CD4-positive, alpha-beta T cell (primary cell): ENCODE measurements at regions not wholly inside any gene's neighbourhood (a gene's known extent, or its start where the extent isn't known, plus 50 kb on each side); places are given as distances from the start of the nearest gene placed in this dataset.

Experiments
- ATAC-seq: fragments of 200-7000 bp; cut with Tn5 transposase; one replicate; pipeline ENCODE4 v1.10.0; 2022; ENCODE audit warnings: mild to moderate bottlenecking; ENCODE audit not compliant: poor library complexity
- CTCF ChIA-PET: fragments of 350-600 bp; sonication (Branson Sonifier 250); formaldehyde crosslinking; loops from one replicate; lab custom pipeline; 2021; ENCODE audit warnings: antibody characterized with exemption, inconsistent platforms; lab: Charles Lee
- POLR2A ChIA-PET: fragments of 350-600 bp; sonication (Branson Sonifier 250); formaldehyde crosslinking; loops from one replicate; lab custom pipeline; 2021; ENCODE audit warnings: antibody characterized with exemption, inconsistent platforms; lab: Charles Lee
- DNase-seq, 14 experiments: peaks; one replicate each; pipeline ENCODE4 v3.0.0-alpha.2; 2013 to 2020; ENCODE audit warnings: mixed read lengths in 2 of 14
- H3K27ac ChIP-seq, 2 donors: one replicate each; pipeline versions ENCODE4 v1.5.1 to v1.7.0; 2013; ENCODE audit warnings: low read length in 2 of 2, low read depth in 1 of 2, mild to moderate bottlenecking in 1 of 2
- H3K27me3 ChIP-seq, 2 experiments: 1 replicate in 1 of 2; 2 replicates in 1 of 2; pipeline versions ENCODE4 v1.6.1 to v1.7.0; 2013; ENCODE audit warnings: low read length in 2 of 2, control low read depth in 1 of 2, mild to moderate bottlenecking in 1 of 2, moderate library complexity in 1 of 2; ENCODE audit not compliant: insufficient read depth in 2 of 2, control insufficient read depth in 1 of 2
- H3K36me3 ChIP-seq: one replicate; pipeline ENCODE4 v1.6.1; 2013; ENCODE audit warnings: low read length, control low read depth; ENCODE audit not compliant: insufficient read depth
- H3K4me1 ChIP-seq: one replicate; pipeline ENCODE4 v1.6.1; 2013; ENCODE audit warnings: low read length, control low read depth; ENCODE audit not compliant: insufficient read depth
- H3K4me3 ChIP-seq: one replicate; pipeline ENCODE4 v1.5.1; 2013; ENCODE audit warnings: mild to moderate bottlenecking, low read length, moderate library complexity
- H3K9me3 ChIP-seq, 2 experiments: 1 replicate in 1 of 2; 2 replicates in 1 of 2; pipeline versions ENCODE4 v1.6.1 to v1.7.0; 2013; ENCODE audit warnings: low read length in 2 of 2, mild to moderate bottlenecking in 2 of 2, control low read depth in 1 of 2, moderate library complexity in 1 of 2; ENCODE audit not compliant: control insufficient read depth in 1 of 2, insufficient read depth in 1 of 2
- H3K27ac Mint-ChIP-seq: one replicate; pipeline ENCODE4 v1.8.0; 2020; ENCODE audit warnings: mixed read lengths
- H3K27me3 Mint-ChIP-seq: one replicate; pipeline ENCODE4 v1.8.0; 2021; ENCODE audit warnings: mixed read lengths
- H3K36me3 Mint-ChIP-seq: one replicate; pipeline ENCODE4 v1.8.0; 2021; ENCODE audit warnings: low read depth, mixed read lengths
- H3K4me1 Mint-ChIP-seq: one replicate; pipeline ENCODE4 v1.8.0; 2021; ENCODE audit warnings: low read depth, mixed read lengths
- H3K4me3 Mint-ChIP-seq: one replicate; pipeline ENCODE4 v1.8.0; 2020; ENCODE audit warnings: mild to moderate bottlenecking, mixed read lengths
- H3K9me3 Mint-ChIP-seq: one replicate; pipeline ENCODE4 v1.8.0; 2020; ENCODE audit warnings: mixed read lengths
- CTCF ChIP-seq: fragments of 200-600 bp; IDR thresholded peaks from one replicate; pipeline ENCODE4 v1.8.0; 2022; ENCODE audit warnings: antibody characterized with exemption, mild to moderate bottlenecking
- intact Hi-C, 2 experiments: fragments of 100-400 bp; cut with DNase I in 1 of 2; cut with micrococcal nuclease in 1 of 2; formaldehyde crosslinking; loops; one replicate each; pipeline versions ENCODE4 v1.15.1 to v1.9.0; 2023 to 2025; cut with DNase I, micrococcal nuclease

DNA sequence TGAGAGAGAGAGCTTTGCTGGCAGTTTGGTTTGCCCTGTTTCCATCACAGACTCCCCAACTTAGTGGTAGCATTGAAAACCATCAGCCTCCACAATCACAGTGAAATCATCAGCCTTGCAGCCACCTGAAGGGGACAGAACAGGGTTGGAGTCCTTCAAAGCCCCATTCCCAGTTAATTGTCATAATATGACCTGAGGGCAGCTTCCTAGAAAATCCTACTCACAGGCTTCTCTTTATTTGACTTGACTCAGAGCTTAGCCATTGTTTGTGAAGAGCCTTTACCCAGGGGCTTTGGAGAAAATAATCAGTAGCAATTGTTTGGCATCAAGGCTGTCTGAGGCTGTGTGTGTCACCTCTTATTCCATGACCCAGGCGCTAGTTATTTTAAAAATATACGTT, 308.7 kb downstream of the CBLN2 start:
- ChIA-PET POLR2A (no interaction called here), CTCF (no interaction called here)
- no peak for DNase-seq
- no peak overlapping the region for H3K27ac ChIP-seq
- ATAC-seq = no peak
- TF ChIP-seq CTCF = no peak
- no peak overlapping the region for H3K27ac Mint-ChIP-seq
- no peaks in the 10 kb centered on the region for H3K36me3 Mint-ChIP-seq
- intact Hi-C loops = loop anchor here in 1 of 2 experiments (10.0 kb wide), 1 partner anchor 61 kb away; no protein-coding TSS in a partner anchor
- no peaks in the 10 kb centered on the region for H3K9me3 ChIP-seq
- H3K4me3 Mint-ChIP-seq = no peak overlapping the region
- no peak overlapping the region for H3K4me3 ChIP-seq
- no peaks in the 10 kb centered on the region for H3K27me3 Mint-ChIP-seq
- no peaks in the 10 kb centered on the region for H3K36me3 ChIP-seq
- no peaks in the 10 kb centered on the region for H3K27me3 ChIP-seq
- no peaks in the 10 kb centered on the region for H3K4me1 ChIP-seq
- H3K4me1 Mint-ChIP-seq = no peaks in the 10 kb centered on the region
- peaks cover 7% of the 10 kb centered on the region for H3K9me3 Mint-ChIP-seq

GRCh38 chr18:72233106-72233505, 311.0 kb downstream of the CBLN2 start:
- no peak overlapping the region for H3K27ac Mint-ChIP-seq
- H3K4me3 ChIP-seq = no peak overlapping the region
- no peaks in the 10 kb centered on the region for H3K4me1 Mint-ChIP-seq
- ATAC-seq (no peak), DNase-seq (no peak)
- no peak overlapping the region for H3K4me3 Mint-ChIP-seq
- H3K4me1 ChIP-seq = no peaks in the 10 kb centered on the region
- no peaks in the 10 kb centered on the region for H3K27me3 Mint-ChIP-seq
- peaks cover 5% of the 10 kb centered on the region for H3K9me3 Mint-ChIP-seq
- H3K36me3 Mint-ChIP-seq = no peaks in the 10 kb centered on the region
- ChIA-PET CTCF (no interaction called here), POLR2A (no interaction called here)
- no peaks in the 10 kb centered on the region for H3K36me3 ChIP-seq
- intact Hi-C loops = loop anchor here in 1 of 2 experiments (10.0 kb wide), 1 partner anchor 58 kb away; no protein-coding TSS in a partner anchor
- H3K27ac ChIP-seq = no peak overlapping the region
- no peaks in the 10 kb centered on the region for H3K9me3 ChIP-seq
- no peaks in the 10 kb centered on the region for H3K27me3 ChIP-seq
- no peak for TF ChIP-seq CTCF

DNA sequence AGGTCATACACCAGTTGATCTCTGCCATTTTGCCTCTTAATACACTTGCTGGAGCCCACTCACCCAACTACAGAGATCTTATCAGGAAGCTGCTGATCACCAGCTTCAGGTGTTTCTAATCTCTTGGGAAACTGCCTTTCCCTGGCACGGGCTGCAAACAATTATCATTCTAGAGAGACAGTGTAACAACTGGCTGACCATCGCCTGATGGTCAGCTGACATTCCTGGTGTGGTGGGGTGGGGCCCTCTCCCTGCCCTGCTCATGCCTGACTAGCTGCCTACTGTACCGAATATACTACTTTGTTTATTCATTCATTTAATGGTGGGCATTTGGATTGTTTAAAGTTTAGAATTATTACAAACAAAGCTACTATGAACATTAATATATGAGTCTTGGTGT, 311.5 kb downstream of the CBLN2 start:
- intact Hi-C loops = loop anchor here in 1 of 2 experiments (10.0 kb wide), 1 partner anchor 58 kb away; no protein-coding TSS in a partner anchor
- ChIA-PET CTCF (no interaction called here), POLR2A (no interaction called here)
- H3K9me3 Mint-ChIP-seq = peaks cover 5% of the 10 kb centered on the region
- H3K4me3 Mint-ChIP-seq = no peak overlapping the region
- Histone ChIP-seq H3K9me3 (no peaks in the 10 kb centered on the region), H3K4me1 (no peaks in the 10 kb centered on the region), H3K4me3 (no peak overlapping the region), H3K36me3 (no peaks in the 10 kb centered on the region), H3K27ac (no peak overlapping the region), H3K27me3 (no peaks in the 10 kb centered on the region)
- H3K4me1 Mint-ChIP-seq = no peaks in the 10 kb centered on the region
- H3K27me3 Mint-ChIP-seq = no peaks in the 10 kb centered on the region
- no peaks in the 10 kb centered on the region for H3K36me3 Mint-ChIP-seq
- no peak for DNase-seq
- H3K27ac Mint-ChIP-seq = no peak overlapping the region
- ATAC-seq = no peak
- no peak for TF ChIP-seq CTCF
